HCT116 (cell line): ENCODE measurements at regions not wholly inside any gene's neighbourhood (a gene's known extent, or its start where the extent isn't known, plus 50 kb on each side); places are given as distances from the start of the nearest gene placed in this dataset.

Experiments used
- ATAC-seq: fragments of 200-7000 bp; cut with Tn5 transposase; 2 replicates; pipeline ENCODE4 v1.9.1; 2020; ENCODE audit warnings: mild to moderate bottlenecking, moderate library complexity
- BruUV-seq: library from RNA; stranded (reverse); fragments of 400-500 nt; replicated peaks from 2 replicates; lab custom pipeline; 2021; lab: Mats Ljungman, UMichigan
- CTCF ChIA-PET: fragments of 300-600 bp; sonication (Branson Sonifier 250); formaldehyde crosslinking; loops from one replicate; lab custom pipeline; 2021; ENCODE audit warnings: antibody characterized with exemption; lab: Charles Lee
- POLR2A ChIA-PET: fragments of 300-600, 350-600 bp; sonication (Branson Sonifier 250); formaldehyde crosslinking; loops from one replicate; lab custom pipeline; 2021; ENCODE audit warnings: antibody characterized with exemption; lab: Charles Lee
- RAD21 ChIA-PET, 2 experiments: fragments of 300-600 bp; sonication (Branson Sonifier 250); formaldehyde crosslinking; loops; one replicate each; lab custom pipeline; 2023; ENCODE audit warnings: low total read pairs in 2 of 2; ENCODE audit not compliant: uncharacterized antibody in 2 of 2, unreplicated experiment in 2 of 2, low non-redundant PET in 1 of 2; lab: Charles Lee
- DNase-seq: peaks from one replicate; pipeline ENCODE4 v3.0.0-alpha.2; 2010; ENCODE audit warnings: low read depth, low spot score
- H2AFZ ChIP-seq: fragments of 200-600 bp; shearing (Covaris generic), sonication (generic); 2 replicates; pipeline ENCODE4 v1.6.1; 2017; ENCODE audit warnings: low read depth, mixed run types, mixed read lengths, antibody characterized with exemption, low read length; ENCODE audit not compliant: poor library complexity, severe bottlenecking
- H3K27ac ChIP-seq: 2 replicates; pipeline ENCODE4 v1.5.1; 2012; ENCODE audit warnings: low read depth, low read length
- H3K27me3 ChIP-seq: fragments of 200-600 bp; sonication (generic); 2 replicates; pipeline ENCODE4 v1.6.1; 2016; ENCODE audit warnings: mixed run types, low read length, mixed read lengths; ENCODE audit not compliant: insufficient read depth
- H3K36me3 ChIP-seq, 2 experiments: fragments of 200-500 bp in 1 of 2; fragments of 200-600 bp in 1 of 2; sonication (Bioruptor generic) in 1 of 2; sonication (generic) in 1 of 2; 2 replicates each; pipeline versions ENCODE4 v1.5.1 to v1.6.1; 2014 to 2016; ENCODE audit warnings: low read length in 2 of 2, inconsistent platforms in 1 of 2, mixed read lengths in 1 of 2, mixed run types in 1 of 2; ENCODE audit not compliant: insufficient read depth in 2 of 2, control insufficient read depth in 1 of 2
- H3K4me1 ChIP-seq, 2 experiments: fragments of 200-600 bp in 1 of 2; sonication (generic) in 1 of 2; 2 replicates each; pipeline versions ENCODE4 v1.5.1 to v1.6.1; 2012 to 2017; ENCODE audit warnings: low read length in 2 of 2, inconsistent platforms in 1 of 2, mild to moderate bottlenecking in 1 of 2, mixed read lengths in 1 of 2, mixed run types in 1 of 2, moderate library complexity in 1 of 2; ENCODE audit not compliant: insufficient read depth in 2 of 2, control insufficient read depth in 1 of 2
- H3K4me2 ChIP-seq: fragments of 200-600 bp; sonication (generic); 2 replicates; pipeline ENCODE4 v1.6.1; 2017; ENCODE audit warnings: mixed run types, low read length, mixed read lengths
- H3K4me3 ChIP-seq, 2 experiments: fragments of 200-600 bp in 1 of 2; sonication (generic) in 1 of 2; replicated peaks in 1 of 2; 2 replicates each; pipeline ENCODE4 v1.5.1; 2011 to 2016; ENCODE audit warnings: low read length in 2 of 2, control low read depth in 1 of 2, low read depth in 1 of 2, mild to moderate bottlenecking in 1 of 2, mixed read lengths in 1 of 2, mixed run types in 1 of 2
- H3K79me2 ChIP-seq: fragments of 200-600 bp; sonication (generic); 2 replicates; pipeline ENCODE4 v1.6.1; 2017; ENCODE audit warnings: mild to moderate bottlenecking, mixed run types, low read length, moderate library complexity, mixed read lengths; ENCODE audit not compliant: insufficient read depth
- H3K9ac ChIP-seq: fragments of 200-600 bp; sonication (generic); 2 replicates; pipeline ENCODE4 v1.6.1; 2016; ENCODE audit warnings: low read length, mixed read lengths
- H3K9me2 ChIP-seq: fragments of 200-600 bp; sonication (generic), shearing (Covaris generic); 2 replicates; pipeline ENCODE4 v1.6.1; 2017; ENCODE audit warnings: mixed run types, mild to moderate bottlenecking, moderate library complexity; ENCODE audit not compliant: insufficient read depth
- H3K9me3 ChIP-seq, 2 experiments: fragments of 200-500 bp in 1 of 2; fragments of 200-600 bp in 1 of 2; sonication (Bioruptor generic) in 1 of 2; sonication (generic) in 1 of 2; 2 replicates each; pipeline ENCODE4 v1.6.1; 2014 to 2017; ENCODE audit warnings: low read length in 2 of 2, mixed read lengths in 2 of 2, inconsistent platforms in 1 of 2, low read depth in 1 of 2, mild to moderate bottlenecking in 1 of 2, mixed run types in 1 of 2, moderate library complexity in 1 of 2; ENCODE audit not compliant: control insufficient read depth in 1 of 2, insufficient read depth in 1 of 2
- H4K20me1 ChIP-seq: fragments of 200-600 bp; sonication (generic), shearing (Covaris generic); 2 replicates; pipeline ENCODE4 v1.6.1; 2017; ENCODE audit warnings: mixed run types, mild to moderate bottlenecking, moderate library complexity; ENCODE audit not compliant: insufficient read depth
- ATF3 ChIP-seq: IDR thresholded peaks from 2 replicates; pipeline ENCODE4 v1.6.1; 2012
- CBX3 ChIP-seq: IDR thresholded peaks from 2 replicates; pipeline ENCODE4 v1.6.1; 2012; ENCODE audit warnings: low read depth
- EGR1 ChIP-seq: IDR thresholded peaks from 2 replicates; pipeline ENCODE4 v1.6.1; 2012; ENCODE audit warnings: low read depth
- EZH2 ChIP-seq: fragments of 200-600 bp; sonication (generic); IDR thresholded peaks from 2 replicates; pipeline ENCODE4 v1.6.1; 2017; ENCODE audit warnings: antibody characterized with exemption, mixed run types
- EZH2phosphoT487 ChIP-seq: fragments of 200-600 bp; IDR thresholded peaks from 2 replicates; pipeline ENCODE4 v1.6.1; 2018; ENCODE audit warnings: antibody characterized with exemption, borderline replicate concordance
- JUND ChIP-seq: IDR thresholded peaks from 2 replicates; pipeline ENCODE4 v1.6.1; 2012
- MAX ChIP-seq: IDR thresholded peaks from 2 replicates; pipeline ENCODE4 v1.6.1; 2012
- POLR2A ChIP-seq: IDR thresholded peaks from 2 replicates; pipeline ENCODE4 v1.7.0; 2011; ENCODE audit warnings: borderline replicate concordance; ENCODE audit not compliant: insufficient read depth, insufficient read length; ENCODE audit errors: extremely low read depth
- POLR2AphosphoS5 ChIP-seq: IDR thresholded peaks from 2 replicates; pipeline ENCODE4 v1.6.1; 2011; ENCODE audit warnings: mild to moderate bottlenecking, low read depth, low read length, moderate library complexity
- SIN3A ChIP-seq: IDR thresholded peaks from 2 replicates; pipeline ENCODE4 v1.6.1; 2012; ENCODE audit warnings: low read depth
- TCF7L2 ChIP-seq: IDR thresholded peaks from 2 replicates; pipeline ENCODE4 v1.7.0; 2011; ENCODE audit warnings: borderline replicate concordance, inconsistent platforms; ENCODE audit not compliant: insufficient read depth, insufficient read length; ENCODE audit errors: extremely low read depth
- YY1 ChIP-seq: IDR thresholded peaks from 2 replicates; pipeline ENCODE4 v1.6.1; 2011; ENCODE audit warnings: low read length, low read depth, moderate library complexity, mild to moderate bottlenecking; ENCODE audit not compliant: insufficient replicate concordance; ENCODE audit errors: extremely low read depth
- ZFX ChIP-seq: fragments of 450-650 bp; IDR thresholded peaks from 2 replicates; pipeline ENCODE4 v1.6.1; 2017
- ZNF274 ChIP-seq: fragments of 200-500 bp; sonication (Bioruptor generic); IDR thresholded peaks from 2 replicates; pipeline ENCODE4 v1.6.1; 2014; ENCODE audit warnings: mild to moderate bottlenecking, low read depth, low read length, inconsistent platforms
- intact Hi-C: fragments of 100-400 bp; cut with micrococcal nuclease; formaldehyde crosslinking; loops from 2 replicates; pipeline ENCODE4 v1.10.0; 2022
- TF ChIP-seq, protein P1 (sequence below): IDR thresholded peaks from 2 replicates; pipeline ENCODE4 v1.6.1; 2012; ENCODE audit warnings: low read depth
- TF ChIP-seq, protein P2 (sequence below), 3 experiments: fragments of 200-600 bp in 1 of 3; sonication (generic) in 1 of 3; IDR thresholded peaks in 2 of 3; conservative IDR thresholded peaks in 1 of 3; 2 replicates each; pipeline ENCODE4 v1.5.1; 2012 to 2017; ENCODE audit warnings: low read depth in 2 of 3, low read length in 2 of 3, antibody characterized with exemption in 1 of 3, borderline replicate concordance in 1 of 3, control low read depth in 1 of 3, mild to moderate bottlenecking in 1 of 3, mixed read lengths in 1 of 3, mixed run types in 1 of 3, moderate library complexity in 1 of 3; ENCODE audit not compliant: insufficient read depth in 1 of 3

- no peaks in the 10 kb centered on the region for H3K36me3 ChIP-seq
- H2AFZ ChIP-seq = no peak overlapping the region
- no peaks in the 10 kb centered on the region for H3K9me2 ChIP-seq
- ChIA-PET CTCF (no interaction called here), POLR2A (no interaction called here), RAD21 (no interaction called here)
- no peaks in the 10 kb centered on the region for H4K20me1 ChIP-seq
- H3K9ac ChIP-seq = no peak overlapping the region
- intact Hi-C loops = no loop called here
- H3K4me3 ChIP-seq = no peak overlapping the region
- TF ChIP-seq ZNF274 = no peak
- TF ChIP-seq YY1 = no peak
- no peak for TF ChIP-seq SIN3A
- no peak for TF ChIP-seq EZH2
- no peak for TF ChIP-seq JUND
- TF ChIP-seq, protein P1, sequence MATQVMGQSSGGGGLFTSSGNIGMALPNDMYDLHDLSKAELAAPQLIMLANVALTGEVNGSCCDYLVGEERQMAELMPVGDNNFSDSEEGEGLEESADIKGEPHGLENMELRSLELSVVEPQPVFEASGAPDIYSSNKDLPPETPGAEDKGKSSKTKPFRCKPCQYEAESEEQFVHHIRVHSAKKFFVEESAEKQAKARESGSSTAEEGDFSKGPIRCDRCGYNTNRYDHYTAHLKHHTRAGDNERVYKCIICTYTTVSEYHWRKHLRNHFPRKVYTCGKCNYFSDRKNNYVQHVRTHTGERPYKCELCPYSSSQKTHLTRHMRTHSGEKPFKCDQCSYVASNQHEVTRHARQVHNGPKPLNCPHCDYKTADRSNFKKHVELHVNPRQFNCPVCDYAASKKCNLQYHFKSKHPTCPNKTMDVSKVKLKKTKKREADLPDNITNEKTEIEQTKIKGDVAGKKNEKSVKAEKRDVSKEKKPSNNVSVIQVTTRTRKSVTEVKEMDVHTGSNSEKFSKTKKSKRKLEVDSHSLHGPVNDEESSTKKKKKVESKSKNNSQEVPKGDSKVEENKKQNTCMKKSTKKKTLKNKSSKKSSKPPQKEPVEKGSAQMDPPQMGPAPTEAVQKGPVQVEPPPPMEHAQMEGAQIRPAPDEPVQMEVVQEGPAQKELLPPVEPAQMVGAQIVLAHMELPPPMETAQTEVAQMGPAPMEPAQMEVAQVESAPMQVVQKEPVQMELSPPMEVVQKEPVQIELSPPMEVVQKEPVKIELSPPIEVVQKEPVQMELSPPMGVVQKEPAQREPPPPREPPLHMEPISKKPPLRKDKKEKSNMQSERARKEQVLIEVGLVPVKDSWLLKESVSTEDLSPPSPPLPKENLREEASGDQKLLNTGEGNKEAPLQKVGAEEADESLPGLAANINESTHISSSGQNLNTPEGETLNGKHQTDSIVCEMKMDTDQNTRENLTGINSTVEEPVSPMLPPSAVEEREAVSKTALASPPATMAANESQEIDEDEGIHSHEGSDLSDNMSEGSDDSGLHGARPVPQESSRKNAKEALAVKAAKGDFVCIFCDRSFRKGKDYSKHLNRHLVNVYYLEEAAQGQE = no peak
- no peak for TF ChIP-seq POLR2AphosphoS5
- no peak for TF ChIP-seq POLR2A
- no peak for TF ChIP-seq MAX
- TF ChIP-seq EZH2phosphoT487 = no peak
- TF ChIP-seq, protein P2, sequence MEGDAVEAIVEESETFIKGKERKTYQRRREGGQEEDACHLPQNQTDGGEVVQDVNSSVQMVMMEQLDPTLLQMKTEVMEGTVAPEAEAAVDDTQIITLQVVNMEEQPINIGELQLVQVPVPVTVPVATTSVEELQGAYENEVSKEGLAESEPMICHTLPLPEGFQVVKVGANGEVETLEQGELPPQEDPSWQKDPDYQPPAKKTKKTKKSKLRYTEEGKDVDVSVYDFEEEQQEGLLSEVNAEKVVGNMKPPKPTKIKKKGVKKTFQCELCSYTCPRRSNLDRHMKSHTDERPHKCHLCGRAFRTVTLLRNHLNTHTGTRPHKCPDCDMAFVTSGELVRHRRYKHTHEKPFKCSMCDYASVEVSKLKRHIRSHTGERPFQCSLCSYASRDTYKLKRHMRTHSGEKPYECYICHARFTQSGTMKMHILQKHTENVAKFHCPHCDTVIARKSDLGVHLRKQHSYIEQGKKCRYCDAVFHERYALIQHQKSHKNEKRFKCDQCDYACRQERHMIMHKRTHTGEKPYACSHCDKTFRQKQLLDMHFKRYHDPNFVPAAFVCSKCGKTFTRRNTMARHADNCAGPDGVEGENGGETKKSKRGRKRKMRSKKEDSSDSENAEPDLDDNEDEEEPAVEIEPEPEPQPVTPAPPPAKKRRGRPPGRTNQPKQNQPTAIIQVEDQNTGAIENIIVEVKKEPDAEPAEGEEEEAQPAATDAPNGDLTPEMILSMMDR (IDR thresholded peaks at IDR 0.05 in 2 of 3, conservative IDR thresholded peaks at IDR 0.05 in 1 of 3; ENCODE audit: borderline replicate concordance in 1 of 3, insufficient read depth in 1 of 3, low read depth in 2 of 3, low read length in 2 of 3) = no peak
- TF ChIP-seq TCF7L2 = no peak
- no peak for TF ChIP-seq EGR1
- no peak for TF ChIP-seq CBX3
- TF ChIP-seq ATF3 = no peak
- TF ChIP-seq ZFX = no peak
- no peak overlapping the region for H3K4me2 ChIP-seq
- no peaks in the 10 kb centered on the region for H3K27me3 ChIP-seq
- BruUV-seq = no TSS peak
- no peaks in the 10 kb centered on the region for H3K9me3 ChIP-seq
- H3K27ac ChIP-seq = no peak overlapping the region
- ATAC-seq (no peak), DNase-seq (no peak)
- H3K79me2 ChIP-seq = no peaks in the 10 kb centered on the region
- H3K4me1 ChIP-seq = no peaks in the 10 kb centered on the region
Observed at GRCh38 chr10:33790521-33791271, 456.2 kb upstream of the NRP1 start.
